GM12801 (cell line): ENCODE measurements at regions not wholly inside any gene's neighbourhood (a gene's known extent, or its start where the extent isn't known, plus 50 kb on each side); places are given as distances from the start of the nearest gene placed in this dataset.

ENCODE experiments used
- CTCF ChIP-seq: IDR thresholded peaks from one replicate; pipeline ENCODE4 v1.5.1; 2011; ENCODE audit warnings: control low read depth; ENCODE audit not compliant: insufficient read length; ENCODE audit errors: extremely low read depth

- no peak for TF ChIP-seq CTCF
These were observed 72.4 kb upstream of the AMZ2 start for GRCh38 chr17:68175416-68175815.

DNA sequence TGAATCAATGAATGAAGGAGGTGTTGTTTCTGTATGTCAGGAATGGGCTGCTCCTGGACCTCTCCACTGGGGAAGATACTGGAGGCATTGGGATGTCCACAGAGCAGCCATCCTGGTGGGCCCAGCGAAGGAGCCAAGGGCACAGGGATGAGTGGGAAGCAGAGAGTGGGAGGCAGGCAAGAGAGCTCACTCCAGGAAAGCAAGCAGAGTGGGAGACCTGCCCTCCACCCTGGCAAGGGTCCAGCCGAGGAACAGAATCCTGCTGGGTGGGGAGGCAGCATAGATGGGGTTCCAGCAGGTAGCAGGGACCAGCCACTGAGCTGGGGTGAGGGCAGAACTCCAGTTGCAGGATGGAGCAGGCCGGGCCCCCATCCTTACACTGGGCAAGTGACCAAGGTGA lies 71.9 kb upstream of the AMZ2 start:
- no peak for TF ChIP-seq CTCF

- TF ChIP-seq CTCF, result no peak
These were observed 71.1 kb upstream of the AMZ2 start for GRCh38 chr17:68176718-68177117.

- no peak for TF ChIP-seq CTCF
These were observed 69.0 kb upstream of the AMZ2 start for GRCh38 chr17:68178831-68179230.

DNA sequence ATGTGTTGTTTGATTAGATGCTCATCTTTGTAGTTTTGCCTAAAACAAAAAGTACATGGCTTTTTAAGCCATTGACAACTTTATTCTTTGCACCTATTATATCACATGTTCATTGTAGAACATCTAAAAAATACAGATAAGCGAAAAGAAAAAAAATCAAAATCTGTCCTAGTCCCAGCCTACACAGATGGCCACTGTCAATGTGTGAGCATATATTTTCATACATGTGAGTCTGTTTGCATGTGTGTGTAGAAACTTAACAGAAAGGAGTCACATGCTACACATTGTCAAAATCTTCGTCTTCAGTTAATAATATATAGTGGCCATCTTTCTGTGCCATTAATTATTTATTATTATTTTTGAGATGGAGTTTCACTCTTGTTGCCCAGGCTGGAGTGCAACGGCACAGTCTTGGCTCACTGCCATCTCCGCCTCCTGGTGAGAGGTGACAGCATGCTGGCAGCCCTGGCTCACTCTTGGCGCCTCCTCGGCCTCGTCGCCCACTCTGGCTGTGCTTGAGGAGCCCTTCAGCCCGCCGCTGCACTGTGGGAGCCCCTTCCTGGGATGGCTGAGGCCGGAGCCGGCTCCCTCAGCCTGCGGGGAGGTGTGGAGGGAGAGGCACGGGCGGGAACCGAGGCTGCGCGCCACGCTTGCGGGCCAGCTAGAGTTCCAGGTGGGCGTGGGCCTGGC lies 68.5 kb upstream of the AMZ2 start:
- TF ChIP-seq CTCF, result no peak

- no peak for TF ChIP-seq CTCF
These were observed 67.9 kb upstream of the AMZ2 start for GRCh38 chr17:68179926-68180285.

- TF ChIP-seq CTCF, result no peak
These were observed 65.9 kb upstream of the AMZ2 start for GRCh38 chr17:68182011-68182306.

GRCh38 chr17:68182940-68183551 lies 64.8 kb upstream of the AMZ2 start:
- no peak for TF ChIP-seq CTCF
